BE2C (cell line): ENCODE measurements at regions not wholly inside any gene's neighbourhood (a gene's known extent, or its start where the extent isn't known, plus 50 kb on each side); places are given as distances from the start of the nearest gene placed in this dataset.

Experiments
- DNase-seq: peaks from one replicate; pipeline ENCODE4 v3.0.0-alpha.2; 2020
- H3K27me3 ChIP-seq: fragments of 250-450 bp; sonication (Bioruptor Pico); 2 replicates; pipeline ENCODE4 v1.5.1; 2020; ENCODE audit warnings: mild to moderate bottlenecking
- H3K36me3 ChIP-seq: fragments of 250-450 bp; sonication (Bioruptor Pico); 2 replicates; pipeline ENCODE4 v1.5.1; 2020; ENCODE audit warnings: mild to moderate bottlenecking
- H3K4me1 ChIP-seq: fragments of 250-450 bp; sonication (Bioruptor Pico); 2 replicates; pipeline ENCODE4 v1.5.1; 2020
- H3K4me3 ChIP-seq: 2 replicates; pipeline ENCODE4 v1.5.1; 2011; ENCODE audit warnings: low read depth, low read length
- H3K9me3 ChIP-seq: fragments of 250-450 bp; sonication (Bioruptor Pico); 2 replicates; pipeline ENCODE4 v1.5.1; 2020
- TF ChIP-seq, protein P1 (sequence below): IDR thresholded peaks from 2 replicates; pipeline ENCODE4 v1.5.1; 2012; ENCODE audit warnings: mild to moderate bottlenecking, low read depth, low read length

DNA sequence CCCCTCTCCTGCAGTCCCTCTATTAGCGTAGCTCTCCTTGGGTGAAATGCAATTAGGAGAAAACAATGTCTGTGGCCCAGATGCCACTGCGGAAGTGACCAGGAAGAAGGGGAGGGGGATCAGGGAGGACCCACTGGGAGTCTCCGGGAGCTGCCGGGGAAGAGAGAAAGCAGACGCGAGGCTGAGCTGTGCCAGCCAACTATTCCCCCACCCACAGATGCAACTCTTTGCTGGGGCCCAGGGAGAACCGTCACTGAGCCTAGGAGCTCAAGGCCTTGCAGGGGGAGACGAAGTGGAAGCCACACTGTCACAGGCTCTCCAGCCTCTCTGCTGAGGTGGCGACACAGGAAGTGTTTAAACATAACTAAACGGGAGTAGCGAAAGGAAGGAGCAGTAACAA lies 149.2 kb downstream of the BCOR start:
- Histone ChIP-seq H3K4me3 (no peak overlapping the region), H3K4me1 (peaks cover 6% of the 10 kb centered on the region), H3K36me3 (no peaks in the 10 kb centered on the region), H3K9me3 (no peaks in the 10 kb centered on the region), H3K27me3 (no peaks in the 10 kb centered on the region)
- peak; percentile 79 for DNase-seq
- TF ChIP-seq, protein P1, sequence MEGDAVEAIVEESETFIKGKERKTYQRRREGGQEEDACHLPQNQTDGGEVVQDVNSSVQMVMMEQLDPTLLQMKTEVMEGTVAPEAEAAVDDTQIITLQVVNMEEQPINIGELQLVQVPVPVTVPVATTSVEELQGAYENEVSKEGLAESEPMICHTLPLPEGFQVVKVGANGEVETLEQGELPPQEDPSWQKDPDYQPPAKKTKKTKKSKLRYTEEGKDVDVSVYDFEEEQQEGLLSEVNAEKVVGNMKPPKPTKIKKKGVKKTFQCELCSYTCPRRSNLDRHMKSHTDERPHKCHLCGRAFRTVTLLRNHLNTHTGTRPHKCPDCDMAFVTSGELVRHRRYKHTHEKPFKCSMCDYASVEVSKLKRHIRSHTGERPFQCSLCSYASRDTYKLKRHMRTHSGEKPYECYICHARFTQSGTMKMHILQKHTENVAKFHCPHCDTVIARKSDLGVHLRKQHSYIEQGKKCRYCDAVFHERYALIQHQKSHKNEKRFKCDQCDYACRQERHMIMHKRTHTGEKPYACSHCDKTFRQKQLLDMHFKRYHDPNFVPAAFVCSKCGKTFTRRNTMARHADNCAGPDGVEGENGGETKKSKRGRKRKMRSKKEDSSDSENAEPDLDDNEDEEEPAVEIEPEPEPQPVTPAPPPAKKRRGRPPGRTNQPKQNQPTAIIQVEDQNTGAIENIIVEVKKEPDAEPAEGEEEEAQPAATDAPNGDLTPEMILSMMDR = no peak

DNA sequence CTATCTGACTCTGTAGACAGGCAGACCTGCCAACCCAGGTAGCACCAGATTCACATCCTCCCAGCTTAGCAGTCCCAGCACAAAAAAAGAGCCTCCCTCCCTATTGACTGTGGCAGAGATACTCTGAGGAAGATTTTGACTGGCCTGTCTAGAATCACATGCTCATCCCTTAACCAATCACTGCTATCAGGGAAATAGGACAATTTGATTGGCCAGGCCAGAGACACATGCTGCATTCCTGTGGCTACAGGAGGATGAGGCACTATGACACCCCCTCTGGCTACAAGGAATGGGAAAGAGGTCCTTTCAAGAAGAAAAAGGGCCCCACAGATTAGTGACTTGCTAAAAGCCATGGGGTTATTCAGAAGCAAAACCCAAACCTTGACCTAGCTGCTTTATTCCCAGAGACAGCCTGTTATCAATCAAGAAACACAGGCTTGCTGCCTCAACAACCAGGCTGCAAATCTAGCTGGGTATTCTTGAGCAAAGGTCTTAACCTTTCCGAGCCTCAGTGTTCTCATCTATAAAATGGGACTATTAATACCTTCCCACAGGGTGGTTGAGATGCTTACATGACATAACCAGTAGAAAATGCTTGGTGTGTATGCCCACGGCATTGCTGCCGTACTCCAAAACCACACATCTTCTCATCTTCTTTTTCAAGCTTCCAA lies 147.6 kb downstream of the BCOR start:
- H3K36me3 ChIP-seq = no peaks in the 10 kb centered on the region
- H3K27me3 ChIP-seq = no peaks in the 10 kb centered on the region
- H3K4me3 ChIP-seq = no peak overlapping the region
- H3K4me1 ChIP-seq = peaks cover 6% of the 10 kb centered on the region
- DNase-seq = no peak
- no peaks in the 10 kb centered on the region for H3K9me3 ChIP-seq
- TF ChIP-seq, protein P1 = no peak

DNA sequence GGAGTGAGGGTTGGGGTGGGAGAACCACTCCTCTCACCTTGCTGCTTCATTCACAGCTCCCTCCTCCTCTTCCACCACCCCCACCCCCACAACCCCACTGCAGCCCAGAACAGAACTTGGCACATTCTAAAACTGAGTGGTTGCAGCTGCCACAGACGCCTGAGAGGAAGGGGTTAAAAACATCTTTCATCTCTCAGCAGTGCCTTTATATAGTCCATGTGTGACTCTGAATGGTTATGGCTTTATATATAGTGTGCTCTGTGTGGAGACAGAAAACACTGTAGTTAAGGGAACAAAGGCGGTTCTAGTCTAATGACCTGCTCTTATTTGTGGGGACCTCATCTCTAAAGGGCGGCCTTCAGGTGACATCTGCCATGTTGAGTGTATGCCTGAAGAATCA lies 144.8 kb downstream of the BCOR start:
- Histone ChIP-seq H3K4me1 (peaks cover 6% of the 10 kb centered on the region), H3K9me3 (no peaks in the 10 kb centered on the region), H3K36me3 (no peaks in the 10 kb centered on the region), H3K4me3 (no peak overlapping the region), H3K27me3 (no peaks in the 10 kb centered on the region)
- TF ChIP-seq, protein P1 = no peak
- no peak for DNase-seq

DNA sequence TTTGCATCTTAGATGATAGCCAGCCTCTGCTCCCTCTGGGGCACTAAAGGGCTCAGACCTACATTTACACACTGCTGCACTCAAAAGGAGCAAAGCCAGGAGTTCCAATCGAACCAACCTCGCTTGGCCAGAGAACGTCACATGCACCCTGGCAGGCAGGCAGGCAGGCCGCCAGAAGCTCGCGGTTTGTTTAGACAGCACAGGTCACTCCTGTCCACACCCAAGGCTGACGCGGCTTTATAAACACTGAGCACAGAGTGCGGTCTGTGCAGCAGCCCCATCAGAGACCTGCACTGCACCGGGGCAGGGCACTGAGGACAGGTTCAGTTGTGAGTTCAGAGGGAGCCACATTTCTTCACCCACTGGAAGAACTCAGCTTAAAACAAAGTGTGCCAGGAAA lies 143.9 kb downstream of the BCOR start:
- Histone ChIP-seq H3K4me3 (no peak overlapping the region), H3K4me1 (peaks cover 3% of the 10 kb centered on the region), H3K36me3 (no peaks in the 10 kb centered on the region), H3K9me3 (no peaks in the 10 kb centered on the region), H3K27me3 (no peaks in the 10 kb centered on the region)
- TF ChIP-seq, protein P1 = no peak
- DNase-seq = no peak

DNA sequence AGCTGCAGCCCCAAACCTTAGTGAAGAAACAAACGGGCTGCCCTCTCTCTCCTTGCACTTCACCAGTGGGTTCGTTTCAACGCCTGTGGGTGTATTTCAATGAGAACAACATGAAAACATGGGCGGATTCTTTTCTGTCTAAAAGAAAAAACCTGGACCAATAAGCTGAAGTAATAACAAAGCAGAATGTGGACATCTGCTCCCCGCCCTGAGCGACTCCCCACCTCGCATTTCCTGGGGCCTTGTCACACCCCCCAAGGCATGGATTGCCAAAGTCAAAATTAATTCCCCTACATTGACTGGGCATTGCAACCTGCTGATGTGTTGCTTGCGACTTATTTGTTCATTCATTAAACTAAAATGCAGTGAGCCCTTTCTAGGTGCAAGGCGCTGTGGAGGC lies 142.9 kb downstream of the BCOR start:
- Histone ChIP-seq H3K36me3 (no peaks in the 10 kb centered on the region), H3K27me3 (no peaks in the 10 kb centered on the region), H3K9me3 (no peaks in the 10 kb centered on the region), H3K4me3 (no peak overlapping the region), H3K4me1 (no peaks in the 10 kb centered on the region)
- TF ChIP-seq, protein P1 = no peak
- DNase-seq = no peak

DNA sequence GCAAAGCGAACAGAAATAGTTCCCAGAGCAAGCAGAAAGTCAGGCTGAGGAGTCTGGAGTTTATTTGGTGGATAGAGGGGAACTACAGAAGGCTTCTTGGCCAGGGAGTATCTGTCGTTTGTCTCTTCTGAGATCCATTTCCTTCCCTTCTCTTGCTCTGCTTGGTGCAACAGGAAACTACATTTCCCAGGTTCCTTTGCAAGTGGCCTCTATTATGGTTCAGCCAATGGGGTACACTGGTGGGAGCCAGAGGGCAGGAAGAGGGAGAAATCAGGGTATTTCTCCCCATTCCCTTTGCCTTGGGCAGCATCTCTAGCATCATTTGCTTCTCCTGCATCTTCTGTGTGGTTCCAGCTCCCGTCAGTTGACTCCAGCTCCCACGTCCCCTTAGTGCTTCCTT lies 142.1 kb downstream of the BCOR start:
- no peaks in the 10 kb centered on the region for H3K9me3 ChIP-seq
- no peaks in the 10 kb centered on the region for H3K27me3 ChIP-seq
- no peak overlapping the region for H3K4me3 ChIP-seq
- no peak for DNase-seq
- no peaks in the 10 kb centered on the region for H3K36me3 ChIP-seq
- no peaks in the 10 kb centered on the region for H3K4me1 ChIP-seq
- TF ChIP-seq, protein P1 = no peak
